Activated naive CD4-positive, alpha-beta T cell treated with anti-CD3 and anti-CD28 coated beads, Interleukin-2, amount 50 U/mL, for 24 hours (primary cell): ENCODE measurements at regions not wholly inside any gene's neighbourhood (a gene's known extent, or its start where the extent isn't known, plus 50 kb on each side); places are given as distances from the start of the nearest gene placed in this dataset.
"Not testable (repeated sequence)": the region's sequence is repeated elsewhere in the genome, so short reads cannot be mapped to it uniquely, and the experiment has no call there.

Experiments
- H3K27ac Mint-ChIP-seq: one replicate; pipeline ENCODE4 v1.8.0; 2021; ENCODE audit warnings: mild to moderate bottlenecking, mixed read lengths
- H3K27me3 Mint-ChIP-seq: one replicate; pipeline ENCODE4 v1.8.0; 2021; ENCODE audit warnings: mixed read lengths
- H3K36me3 Mint-ChIP-seq: one replicate; pipeline ENCODE4 v1.8.0; 2021; ENCODE audit warnings: mixed read lengths
- H3K4me1 Mint-ChIP-seq: one replicate; pipeline ENCODE4 v1.8.0; 2021; ENCODE audit warnings: mixed read lengths
- H3K4me3 Mint-ChIP-seq: one replicate; pipeline ENCODE4 v1.8.0; 2021; ENCODE audit warnings: mild to moderate bottlenecking, mixed read lengths
- H3K9me3 Mint-ChIP-seq: one replicate; pipeline ENCODE4 v1.8.0; 2021; ENCODE audit warnings: mixed read lengths

- H3K36me3 Mint-ChIP-seq, H3K9me3 Mint-ChIP-seq, H3K27me3 Mint-ChIP-seq: not testable (repeated sequence)
- Mint-ChIP-seq H3K27ac (peak overlapping the region; percentile 77), H3K4me3 (peak overlapping the region; percentile 95), H3K4me1 (peaks cover 14% of the 10 kb centered on the region)
These were observed 53.6 kb upstream of the PLGLB1 start for GRCh38 chr2:87075054-87075790.

- H3K9me3 Mint-ChIP-seq, H3K4me1 Mint-ChIP-seq, H3K27ac Mint-ChIP-seq, H3K27me3 Mint-ChIP-seq, H3K36me3 Mint-ChIP-seq: not testable (repeated sequence)
- H3K4me3 Mint-ChIP-seq: peak overlapping the region; percentile 95
These were observed 54.2 kb upstream of the PLGLB1 start for GRCh38 chr2:87075791-87076252.

GRCh38 chr2:87076253-87077123 lies 54.8 kb upstream of the PLGLB1 start:
- H3K4me1 Mint-ChIP-seq, H3K27me3 Mint-ChIP-seq, H3K9me3 Mint-ChIP-seq, H3K36me3 Mint-ChIP-seq: not testable (repeated sequence)
- Mint-ChIP-seq H3K4me3 (peak overlapping the region; percentile 92), H3K27ac (peak overlapping the region; percentile 98)

GRCh38 chr2:87077124-87077446 lies 55.4 kb upstream of the PLGLB1 start:
- H3K4me3 Mint-ChIP-seq: peak overlapping the region; percentile 92
- H3K27me3 Mint-ChIP-seq: not testable (repeated sequence)

GRCh38 chr2:87081727-87082126 lies 60.1 kb upstream of the PLGLB1 start:
- H3K4me3 Mint-ChIP-seq, H3K27me3 Mint-ChIP-seq, H3K9me3 Mint-ChIP-seq, H3K36me3 Mint-ChIP-seq, H3K4me1 Mint-ChIP-seq, H3K27ac Mint-ChIP-seq: not testable (repeated sequence)

More at GRCh38 chr2:87077124-87077446, 55.4 kb upstream of the PLGLB1 start:
- not testable (repeated sequence) for H3K4me1 Mint-ChIP-seq, H3K9me3 Mint-ChIP-seq, H3K36me3 Mint-ChIP-seq
- peak overlapping the region; percentile 98 for H3K27ac Mint-ChIP-seq

GRCh38 chr2:87088079-87088478 lies 66.4 kb upstream of the PLGLB1 start:
- not testable (repeated sequence) for H3K4me3 Mint-ChIP-seq, H3K4me1 Mint-ChIP-seq, H3K27ac Mint-ChIP-seq, H3K27me3 Mint-ChIP-seq, H3K9me3 Mint-ChIP-seq, H3K36me3 Mint-ChIP-seq

GRCh38 chr2:87089401-87089800 lies 67.8 kb upstream of the PLGLB1 start:
- H3K4me1 Mint-ChIP-seq, H3K27me3 Mint-ChIP-seq, H3K4me3 Mint-ChIP-seq, H3K27ac Mint-ChIP-seq, H3K9me3 Mint-ChIP-seq, H3K36me3 Mint-ChIP-seq: not testable (repeated sequence)

GRCh38 chr2:87093252-87093651 lies 71.6 kb upstream of the PLGLB1 start:
- not testable (repeated sequence) for H3K36me3 Mint-ChIP-seq, H3K27me3 Mint-ChIP-seq, H3K4me1 Mint-ChIP-seq, H3K9me3 Mint-ChIP-seq, H3K4me3 Mint-ChIP-seq, H3K27ac Mint-ChIP-seq

- H3K4me3 Mint-ChIP-seq, H3K27ac Mint-ChIP-seq, H3K4me1 Mint-ChIP-seq, H3K27me3 Mint-ChIP-seq, H3K9me3 Mint-ChIP-seq, H3K36me3 Mint-ChIP-seq: not testable (repeated sequence)
These were observed 72.4 kb upstream of the PLGLB1 start for GRCh38 chr2:87093937-87094529.

GRCh38 chr2:87095804-87096203 lies 74.2 kb upstream of the PLGLB1 start:
- not testable (repeated sequence) for H3K9me3 Mint-ChIP-seq, H3K4me1 Mint-ChIP-seq

GRCh38 chr2:87128761-87129553 lies 107.3 kb upstream of the PLGLB1 start:
- not testable (repeated sequence) for H3K27me3 Mint-ChIP-seq, H3K36me3 Mint-ChIP-seq, H3K4me1 Mint-ChIP-seq, H3K9me3 Mint-ChIP-seq
- peak overlapping the region; percentile 53 for H3K4me3 Mint-ChIP-seq
- peak overlapping the region; percentile 74 for H3K27ac Mint-ChIP-seq

More at GRCh38 chr2:87095804-87096203, 74.2 kb upstream of the PLGLB1 start:
- H3K27ac Mint-ChIP-seq, H3K36me3 Mint-ChIP-seq, H3K27me3 Mint-ChIP-seq, H3K4me3 Mint-ChIP-seq: not testable (repeated sequence)

- H3K9me3 Mint-ChIP-seq, H3K4me1 Mint-ChIP-seq, H3K27ac Mint-ChIP-seq, H3K36me3 Mint-ChIP-seq, H3K27me3 Mint-ChIP-seq, H3K4me3 Mint-ChIP-seq: not testable (repeated sequence)
These were observed 110.9 kb upstream of the PLGLB1 start for GRCh38 chr2:87132577-87132976.

GRCh38 chr2:87151835-87152493 lies 130.3 kb upstream of the PLGLB1 start:
- H3K36me3 Mint-ChIP-seq, H3K27ac Mint-ChIP-seq, H3K4me1 Mint-ChIP-seq, H3K9me3 Mint-ChIP-seq, H3K4me3 Mint-ChIP-seq, H3K27me3 Mint-ChIP-seq: not testable (repeated sequence)

GRCh38 chr2:87174454-87174853 lies 152.8 kb upstream of the PLGLB1 start:
- not testable (repeated sequence) for H3K27ac Mint-ChIP-seq, H3K9me3 Mint-ChIP-seq, H3K27me3 Mint-ChIP-seq, H3K36me3 Mint-ChIP-seq, H3K4me1 Mint-ChIP-seq, H3K4me3 Mint-ChIP-seq

GRCh38 chr2:87183373-87183772 lies 161.7 kb upstream of the PLGLB1 start:
- H3K27me3 Mint-ChIP-seq, H3K36me3 Mint-ChIP-seq, H3K27ac Mint-ChIP-seq, H3K4me3 Mint-ChIP-seq, H3K9me3 Mint-ChIP-seq, H3K4me1 Mint-ChIP-seq: not testable (repeated sequence)
